SK-N-SH (cell line): ENCODE measurements at regions not wholly inside any gene's neighbourhood (a gene's known extent, or its start where the extent isn't known, plus 50 kb on each side); places are given as distances from the start of the nearest gene placed in this dataset.

Source experiments
- CTCF ChIA-PET: fragments of 300-600, 350-600 bp; formaldehyde crosslinking; extraction: SDS; loops from one replicate; lab custom pipeline; 2021; lab: Yijun Ruan, JAX
- POLR2A ChIA-PET: fragments of 350-600 bp; sonication (Branson Sonifier 250); formaldehyde crosslinking; extraction: SDS; loops from one replicate; lab custom pipeline; 2020; ENCODE audit warnings: antibody characterized with exemption, inconsistent platforms; lab: Yijun Ruan, JAX
- DNase-seq: peaks from one replicate; pipeline ENCODE4 v3.0.0; 2012
- H2AFZ ChIP-seq: fragments of 200-600 bp; sonication (generic); 2 replicates; pipeline ENCODE4 v1.8.1; 2016; ENCODE audit warnings: antibody characterized with exemption, mild to moderate bottlenecking, low read depth
- H3F3A ChIP-seq: fragments of 200-600 bp; sonication (generic); replicated peaks from 2 replicates; pipeline ENCODE3; 2016; ENCODE audit warnings: antibody characterized with exemption, mild to moderate bottlenecking; ENCODE audit not compliant: insufficient read depth
- H3K27ac ChIP-seq, 2 experiments: fragments of 200-500 bp in 1 of 2; fragments of 200-600 bp in 1 of 2; sonication (Bioruptor generic) in 1 of 2; sonication (generic), shearing (Covaris generic) in 1 of 2; 2 replicates each; pipeline versions ENCODE4 v1.5.1 to v1.6.1; 2014 to 2016; ENCODE audit warnings: low read depth in 2 of 2, inconsistent platforms in 1 of 2, low read length in 1 of 2, mild to moderate bottlenecking in 1 of 2, mixed read lengths in 1 of 2
- H3K27me3 ChIP-seq: fragments of 200-600 bp; sonication (generic), shearing (Covaris generic); 2 replicates; pipeline ENCODE4 v1.6.1; 2016; ENCODE audit warnings: mixed run types; ENCODE audit not compliant: insufficient read depth
- H3K36me3 ChIP-seq, 2 experiments: fragments of 200-500 bp in 1 of 2; fragments of 200-600 bp in 1 of 2; sonication (Bioruptor generic) in 1 of 2; sonication (generic) in 1 of 2; replicated peaks in 1 of 2; 2 replicates each; pipeline versions ENCODE3 to v1.5.1; 2014 to 2016; ENCODE audit warnings: low read length in 1 of 2, mild to moderate bottlenecking in 1 of 2; ENCODE audit not compliant: insufficient read depth in 2 of 2, control insufficient read depth in 1 of 2
- H3K4me1 ChIP-seq, 2 experiments: fragments of 200-500 bp in 1 of 2; fragments of 200-600 bp in 1 of 2; sonication (Bioruptor generic) in 1 of 2; sonication (generic), shearing (Covaris generic) in 1 of 2; 2 replicates each; pipeline versions ENCODE4 v1.5.1 to v1.6.1; 2014 to 2016; ENCODE audit warnings: low read depth in 1 of 2, low read length in 1 of 2, mixed run types in 1 of 2; ENCODE audit not compliant: insufficient read depth in 2 of 2, control insufficient read depth in 1 of 2
- H3K4me2 ChIP-seq: fragments of 200-600 bp; sonication (generic), shearing (Covaris generic); 2 replicates; pipeline ENCODE4 v1.6.1; 2017; ENCODE audit warnings: mixed run types
- H3K4me3 ChIP-seq, 2 experiments: fragments of 200-500 bp in 1 of 2; fragments of 200-600 bp in 1 of 2; sonication (Bioruptor generic) in 1 of 2; sonication (generic), shearing (Covaris generic) in 1 of 2; 2 replicates each; pipeline versions ENCODE4 v1.5.1 to v1.8.1; 2014 to 2016; ENCODE audit warnings: low read depth in 2 of 2, inconsistent platforms in 1 of 2, low read length in 1 of 2, mild to moderate bottlenecking in 1 of 2, mixed read lengths in 1 of 2, moderate library complexity in 1 of 2
- H3K79me2 ChIP-seq: fragments of 200-600 bp; sonication (generic); 2 replicates; pipeline ENCODE4 v1.8.1; 2017; ENCODE audit warnings: mild to moderate bottlenecking; ENCODE audit not compliant: insufficient read depth
- H3K9ac ChIP-seq: fragments of 200-600 bp; sonication (generic); 2 replicates; pipeline ENCODE4 v1.6.1; 2017; ENCODE audit warnings: mixed run types
- H3K9me2 ChIP-seq: fragments of 200-600 bp; sonication (generic); 2 replicates; pipeline ENCODE4 v1.6.1; 2017; ENCODE audit warnings: mixed run types
- H3K9me3 ChIP-seq: fragments of 200-600 bp; sonication (generic); 2 replicates; pipeline ENCODE4 v1.6.1; 2017; ENCODE audit warnings: mixed run types, mild to moderate bottlenecking, moderate library complexity
- H4K20me1 ChIP-seq: fragments of 200-600 bp; sonication (generic); 2 replicates; pipeline ENCODE4 v1.6.1; 2017; ENCODE audit warnings: mild to moderate bottlenecking, mixed run types; ENCODE audit not compliant: insufficient read depth
- CHD2 ChIP-seq: fragments of 150-350 bp; IDR thresholded peaks from 2 replicates; pipeline ENCODE4 v1.6.1; 2018; ENCODE audit warnings: low read length; ENCODE audit not compliant: partially characterized antibody
- ELF1 ChIP-seq: IDR thresholded peaks from 2 replicates; pipeline ENCODE4 v1.4.0; 2012
- EP300 ChIP-seq, 2 experiments: IDR thresholded peaks; 2 replicates each; pipeline versions ENCODE4 v1.4.0 to v1.6.1; 2012; ENCODE audit warnings: borderline replicate concordance in 1 of 2, low read depth in 1 of 2, low read length in 1 of 2
- EZH2phosphoT487 ChIP-seq: fragments of 200-600 bp; sonication (generic); IDR thresholded peaks from 2 replicates; pipeline ENCODE4 v1.6.1; 2017; ENCODE audit warnings: low read depth, mixed run types, mild to moderate bottlenecking, antibody characterized with exemption, moderate library complexity, borderline replicate concordance
- FOSL2 ChIP-seq: IDR thresholded peaks from 2 replicates; pipeline ENCODE4 v1.4.0; 2012; ENCODE audit warnings: low read depth, mild to moderate bottlenecking, moderate library complexity, borderline replicate concordance
- FOXJ3 ChIP-seq: sonication (generic); formaldehyde crosslinking; IDR thresholded peaks from 2 replicates; pipeline ENCODE4 v1.5.1; 2020; ENCODE audit warnings: mild to moderate bottlenecking, missing genetic modification reagents
- FOXM1 ChIP-seq: IDR thresholded peaks from 2 replicates; pipeline ENCODE4 v1.4.0; 2012; ENCODE audit warnings: low read depth, mild to moderate bottlenecking
- GABPA ChIP-seq: IDR thresholded peaks from 2 replicates; pipeline ENCODE4 v1.4.0; 2012; ENCODE audit warnings: low read depth, mild to moderate bottlenecking
- POLR2AphosphoS5 ChIP-seq: IDR thresholded peaks from 2 replicates; pipeline ENCODE4 v1.6.1; 2012; ENCODE audit warnings: low read depth, low read length
- RAD21 ChIP-seq: IDR thresholded peaks from 2 replicates; pipeline ENCODE4 v1.6.1; 2012; ENCODE audit warnings: mild to moderate bottlenecking, low read length
- RCOR1 ChIP-seq: fragments of 150-350 bp; IDR thresholded peaks from 2 replicates; pipeline ENCODE4 v1.6.1; 2017; ENCODE audit warnings: antibody characterized with exemption, low read length
- RXRA ChIP-seq: IDR thresholded peaks from 2 replicates; pipeline ENCODE4 v1.4.0; 2012; ENCODE audit warnings: low read depth, mild to moderate bottlenecking, borderline replicate concordance
- TEAD4 ChIP-seq: IDR thresholded peaks from 2 replicates; pipeline ENCODE4 v1.4.0; 2012; ENCODE audit warnings: mild to moderate bottlenecking, borderline replicate concordance; ENCODE audit not compliant: insufficient read depth
- WGBS: methylation state at CpG from one replicate; pipeline ENCODE4 v1.1.6; 2017; ENCODE audit warnings: low lambda C conversion rate; 5-methylcytosine and 5-hydroxymethylcytosine counted together
- TF ChIP-seq, protein P1 (sequence below): IDR thresholded peaks from 2 replicates; pipeline ENCODE4 v1.4.0; 2012; ENCODE audit warnings: low read depth
- TF ChIP-seq, protein P2 (sequence below): IDR thresholded peaks from 2 replicates; pipeline ENCODE4 v1.4.0; 2012; ENCODE audit warnings: low read depth, borderline replicate concordance

GRCh38 chr14:100436745-100437406 is 113.7 kb downstream of the SLC25A47 start:
- no peak for DNase-seq
- TF ChIP-seq RXRA = no peak
- TF ChIP-seq FOSL2 = no peak
- TF ChIP-seq, protein P1, sequence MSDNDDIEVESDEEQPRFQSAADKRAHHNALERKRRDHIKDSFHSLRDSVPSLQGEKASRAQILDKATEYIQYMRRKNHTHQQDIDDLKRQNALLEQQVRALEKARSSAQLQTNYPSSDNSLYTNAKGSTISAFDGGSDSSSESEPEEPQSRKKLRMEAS = no peak
- peaks cover 9% of the 10 kb centered on the region for H3F3A ChIP-seq
- no peaks in the 10 kb centered on the region for H3K79me2 ChIP-seq
- ChIA-PET POLR2A (interaction anchor here (0.6 to 2.9 kb wide), 5 partner anchors 11 to 341 kb away, joined by 3 to 20 read pairs (median 6); no protein-coding TSS in a partner anchor), CTCF (interaction anchor here (6.3 to 15.3 kb wide), 5 partner anchors 12 to 216 kb away, joined by 32 to 236 read pairs (median 68); no protein-coding TSS in a partner anchor)
- H3K36me3 ChIP-seq = no peaks in the 10 kb centered on the region
- WGBS = no CpG with 5 or more reads among the region's 7 CpGs
- H3K27me3 ChIP-seq = no peaks in the 10 kb centered on the region
- no peak overlapping the region for H3K4me2 ChIP-seq
- H3K4me3 ChIP-seq = no peak overlapping the region
- peaks cover 30 to 73% of the 10 kb centered on the region in 2 experiments for H3K4me1 ChIP-seq
- no peak overlapping the region for H3K9ac ChIP-seq
- peak overlapping the region in 1 of 2 experiments; percentile 100; a peak in 2 of 4 replicates for H3K27ac ChIP-seq
- H3K9me3 ChIP-seq = no peaks in the 10 kb centered on the region
- H3K9me2 ChIP-seq = no peaks in the 10 kb centered on the region
- H4K20me1 ChIP-seq = no peaks in the 10 kb centered on the region; the same call in 1 of the 2 replicates
- H2AFZ ChIP-seq = no peak overlapping the region

GRCh38 chr14:100438271-100438670 is 115.1 kb downstream of the SLC25A47 start:
- POLR2A ChIA-PET = interaction anchor here (0.7 to 7.1 kb wide), 19 partner anchors 13 to 466 kb away, joined by 3 to 91 read pairs (median 4); partner anchors contain the start of gene RTL1
- Histone ChIP-seq H3K27me3 (no peaks in the 10 kb centered on the region), H3K9me3 (no peaks in the 10 kb centered on the region)
- TF ChIP-seq RCOR1 = peak; percentile 63; the same call in 1 of the 2 replicates
- 0 out of 2 replicates have a peak, but pooled peaks have one; percentile 25 for TF ChIP-seq POLR2AphosphoS5
- TF ChIP-seq RAD21 = peak; percentile 35; the same call in 1 of the 2 replicates
- TF ChIP-seq GABPA = no peak
- TF ChIP-seq FOXM1 = 0 out of 2 replicates have a peak, but pooled peaks have one; percentile 38
- TF ChIP-seq ELF1 = no peak
- TF ChIP-seq EP300 (IDR thresholded peaks at IDR 0.05; ENCODE audit: borderline replicate concordance in 1 of 2, low read depth in 1 of 2, low read length in 1 of 2) = peak in 1 of 2 experiments; percentile 98; a peak in 2 of 4 replicates
- TF ChIP-seq, protein P2, sequence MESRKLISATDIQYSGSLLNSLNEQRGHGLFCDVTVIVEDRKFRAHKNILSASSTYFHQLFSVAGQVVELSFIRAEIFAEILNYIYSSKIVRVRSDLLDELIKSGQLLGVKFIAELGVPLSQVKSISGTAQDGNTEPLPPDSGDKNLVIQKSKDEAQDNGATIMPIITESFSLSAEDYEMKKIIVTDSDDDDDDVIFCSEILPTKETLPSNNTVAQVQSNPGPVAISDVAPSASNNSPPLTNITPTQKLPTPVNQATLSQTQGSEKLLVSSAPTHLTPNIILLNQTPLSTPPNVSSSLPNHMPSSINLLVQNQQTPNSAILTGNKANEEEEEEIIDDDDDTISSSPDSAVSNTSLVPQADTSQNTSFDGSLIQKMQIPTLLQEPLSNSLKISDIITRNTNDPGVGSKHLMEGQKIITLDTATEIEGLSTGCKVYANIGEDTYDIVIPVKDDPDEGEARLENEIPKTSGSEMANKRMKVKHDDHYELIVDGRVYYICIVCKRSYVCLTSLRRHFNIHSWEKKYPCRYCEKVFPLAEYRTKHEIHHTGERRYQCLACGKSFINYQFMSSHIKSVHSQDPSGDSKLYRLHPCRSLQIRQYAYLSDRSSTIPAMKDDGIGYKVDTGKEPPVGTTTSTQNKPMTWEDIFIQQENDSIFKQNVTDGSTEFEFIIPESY = no peak
- TF ChIP-seq CHD2 = peak; percentile 83
- TF ChIP-seq TEAD4 = 0 out of 2 replicates have a peak, but pooled peaks have one; percentile 22
- TF ChIP-seq FOXJ3 = peak; percentile 43
- TF ChIP-seq EZH2phosphoT487 = no peak
- TF ChIP-seq, all 33 proteins: peak for 8
- Histone ChIP-seq H3K4me2 (no peak overlapping the region), H3K36me3 (no peaks in the 10 kb centered on the region), H3K9ac (no peak overlapping the region), H3F3A (peaks cover 9% of the 10 kb centered on the region), H3K4me1 (peaks cover 30 to 85% of the 10 kb centered on the region in 2 experiments), H3K4me3 (no peak overlapping the region), H3K79me2 (no peaks in the 10 kb centered on the region), H3K27ac (peak overlapping the region; percentile 68 to 100), H2AFZ (no peak overlapping the region), H3K9me2 (no peaks in the 10 kb centered on the region), H4K20me1 (no peaks in the 10 kb centered on the region; the same call in 1 of the 2 replicates)
- WGBS = 49% methylated on average over 5 of the region's 5 CpGs
- DNase-seq = peak; percentile 69
- CTCF ChIA-PET = interaction anchor here (0.6 to 15.3 kb wide), 15 partner anchors 14 to 463 kb away, joined by 3 to 236 read pairs (median 9); partner anchors contain the start of gene RTL1
